Activated CD8-positive, alpha-beta memory T cell treated with anti-CD3 and anti-CD28 coated beads, Interleukin-2, amount 50 U/mL, for 4 hours (primary cell): ENCODE measurements at regions not wholly inside any gene's neighbourhood (a gene's known extent, or its start where the extent isn't known, plus 50 kb on each side); places are given as distances from the start of the nearest gene placed in this dataset.

Experiments used
- DNase-seq: peaks from one replicate; pipeline ENCODE4 v3.0.0-alpha.2; 2020

GRCh38 chr4:18686338-18687037, 664.9 kb upstream of the LCORL start:
- DNase-seq, result no peak

- DNase-seq, result no peak
These were observed 663.4 kb upstream of the LCORL start for GRCh38 chr4:18684932-18685331.

GRCh38 chr4:18676526-18676915, 655.0 kb upstream of the LCORL start:
- DNase-seq, result no peak

GRCh38 chr4:18675586-18676525, 654.3 kb upstream of the LCORL start:
- DNase-seq, result no peak

- DNase-seq, result no peak
These were observed 648.5 kb upstream of the LCORL start for GRCh38 chr4:18670034-18670433.

- DNase-seq, result no peak
These were observed 647.8 kb upstream of the LCORL start for GRCh38 chr4:18669390-18669789.

- DNase-seq, result no peak
These were observed 644.8 kb upstream of the LCORL start for GRCh38 chr4:18666322-18666721.

- DNase-seq, result no peak
These were observed 642.6 kb upstream of the LCORL start for GRCh38 chr4:18664171-18664570.

GRCh38 chr4:18645351-18645750, 623.8 kb upstream of the LCORL start:
- DNase-seq, result no peak

- no peak for DNase-seq
These were observed 619.8 kb upstream of the LCORL start for GRCh38 chr4:18641334-18641733.

- no peak for DNase-seq
These were observed 616.5 kb upstream of the LCORL start for GRCh38 chr4:18638031-18638430.

- DNase-seq, result no peak
These were observed 614.5 kb upstream of the LCORL start for GRCh38 chr4:18636001-18636585.

GRCh38 chr4:18635531-18635930, 614.0 kb upstream of the LCORL start:
- no peak for DNase-seq

- no peak for DNase-seq
These were observed 610.0 kb upstream of the LCORL start for GRCh38 chr4:18631586-18631985.

- DNase-seq, result no peak
These were observed 608.9 kb upstream of the LCORL start for GRCh38 chr4:18630218-18631110.

- DNase-seq, result no peak
These were observed 606.0 kb upstream of the LCORL start for GRCh38 chr4:18627447-18628005.

GRCh38 chr4:18626996-18627395, 605.4 kb upstream of the LCORL start:
- no peak for DNase-seq

- DNase-seq, result no peak
These were observed 604.8 kb upstream of the LCORL start for GRCh38 chr4:18626366-18626765.

- DNase-seq, result no peak
These were observed 599.6 kb upstream of the LCORL start for GRCh38 chr4:18621186-18621585.

GRCh38 chr4:18616720-18617119, 595.2 kb upstream of the LCORL start:
- DNase-seq, result no peak

GRCh38 chr4:18611026-18611425, 589.5 kb upstream of the LCORL start:
- DNase-seq, result no peak

- no peak for DNase-seq
These were observed 587.5 kb upstream of the LCORL start for GRCh38 chr4:18608908-18609533.
